T47D (cell line): ENCODE measurements at regions not wholly inside any gene's neighbourhood (a gene's known extent, or its start where the extent isn't known, plus 50 kb on each side); places are given as distances from the start of the nearest gene placed in this dataset.
"Not testable (repeated sequence)": the region's sequence is repeated elsewhere in the genome, so short reads cannot be mapped to it uniquely, and the experiment has no call there.

Source experiments
- DNase-seq, 2 experiments: peaks; one replicate each; pipeline versions ENCODE4 v3.0.0 to v3.0.0-alpha.2; 2011 to 2012; ENCODE audit warnings: low read depth in 1 of 2, low spot score in 1 of 2
- JUND ChIP-seq: IDR thresholded peaks from 2 replicates; pipeline ENCODE4 v1.6.1; 2012; ENCODE audit warnings: low read depth
- in situ Hi-C: cut with HindIII; loops from 2 replicates; pipeline ENCODE4 v1.10.0; 2016; ENCODE audit warnings: low sequenced_read_pairs, low pct_unique_long_range_greater_than_20kb

DNA sequence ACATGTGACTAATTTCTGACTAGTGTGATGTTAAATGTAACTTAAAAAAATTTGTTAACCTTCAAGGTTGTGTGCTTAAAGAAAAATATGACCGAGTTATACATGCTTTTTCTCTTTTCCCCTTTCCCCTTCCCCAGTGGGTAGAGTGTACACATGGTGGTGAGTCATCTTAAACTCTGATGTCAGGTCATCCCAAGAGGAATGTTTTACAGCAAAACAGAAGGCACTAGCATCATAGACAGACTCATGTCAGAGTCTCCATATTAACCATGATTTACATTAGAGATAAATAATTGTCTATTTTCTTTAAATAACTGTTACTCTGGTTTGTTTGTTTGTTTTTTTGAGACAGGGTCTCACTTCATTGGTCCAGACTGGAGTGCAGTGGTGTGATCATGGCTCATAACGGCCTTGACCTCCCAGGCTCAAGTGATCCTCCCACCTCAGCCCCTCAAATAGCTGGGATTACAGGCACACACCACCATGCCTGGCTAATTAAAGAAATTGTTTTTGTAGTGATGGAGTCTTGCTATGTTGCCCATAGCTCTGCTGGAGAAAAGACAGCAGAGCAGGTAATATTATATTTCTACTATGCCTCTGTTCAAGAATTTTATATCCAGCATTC lies 160.4 kb upstream of the PCDH9 start:
- no peak for TF ChIP-seq JUND
- in situ Hi-C loops: no loop called here
- DNase-seq: no peak

DNA sequence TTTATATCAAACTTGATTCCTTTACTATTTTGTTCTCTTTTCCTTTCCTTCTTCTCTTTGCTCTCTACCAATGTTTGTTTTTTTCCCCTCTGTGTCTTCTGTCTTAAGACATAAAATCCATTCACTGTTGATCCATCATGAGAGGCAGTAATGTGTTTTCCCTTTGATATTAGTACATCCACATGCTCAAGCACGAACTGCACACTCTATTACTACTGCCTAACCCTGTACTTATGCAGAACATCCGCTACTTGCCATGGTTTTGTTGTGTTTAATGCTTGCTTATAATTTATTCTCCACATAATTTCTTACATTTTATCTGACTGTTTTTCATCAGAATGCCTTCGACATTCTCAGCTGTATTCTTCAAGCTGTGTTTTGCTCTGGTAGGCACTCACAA lies 159.0 kb upstream of the PCDH9 start:
- DNase-seq: no peak
- in situ Hi-C loops: no loop called here
- no peak for TF ChIP-seq JUND

DNA sequence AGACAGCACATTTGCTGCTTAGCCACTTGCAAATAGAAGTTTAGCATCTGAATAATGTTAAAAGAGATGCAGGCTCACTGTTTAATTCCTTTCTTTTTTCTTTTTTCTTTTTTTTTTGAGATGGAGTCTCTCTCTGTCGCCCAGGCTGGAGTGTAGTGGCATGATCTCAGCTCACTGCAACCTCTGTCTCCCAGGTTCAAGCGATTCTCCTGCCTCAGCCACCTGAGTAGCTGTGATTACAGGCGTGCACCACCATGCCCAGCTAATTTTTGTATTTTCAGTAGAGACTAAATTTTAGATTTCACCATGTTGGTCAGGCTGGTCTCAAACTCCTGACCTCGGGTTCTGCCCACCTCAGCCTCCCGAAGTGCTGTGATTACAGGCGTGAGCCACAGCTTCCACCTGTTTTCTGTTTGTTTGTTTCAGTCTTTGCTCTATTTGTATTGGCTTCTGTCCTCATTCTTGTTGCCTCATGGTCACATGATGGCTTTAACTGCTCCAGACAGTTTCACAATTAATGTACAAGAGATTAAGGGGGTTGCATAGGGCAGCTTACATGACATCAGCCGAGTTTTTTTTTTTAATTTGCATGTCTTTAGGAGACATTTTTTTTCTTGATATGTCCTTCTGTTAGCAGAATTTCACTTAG lies 153.1 kb upstream of the PCDH9 start:
- peak; percentile 9 to 64 for DNase-seq
- in situ Hi-C loops: not testable (repeated sequence)

DNA sequence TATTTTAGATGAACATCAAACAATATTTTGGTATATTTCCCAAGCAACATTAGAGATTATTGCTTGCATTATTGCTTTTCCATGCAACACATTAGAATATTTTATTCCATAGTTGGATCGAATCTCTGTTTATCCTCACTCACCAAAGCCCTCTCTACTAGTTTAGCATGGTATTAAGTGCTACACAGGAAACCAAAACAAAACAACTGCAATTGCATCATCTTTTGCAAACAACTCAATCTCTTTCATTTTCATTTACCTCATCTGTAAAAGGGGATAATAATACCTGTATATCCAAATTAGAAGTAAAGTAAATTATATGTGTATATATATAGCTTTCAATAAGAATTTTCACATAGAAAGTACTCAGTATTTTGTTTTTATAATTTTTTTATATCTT lies 147.8 kb upstream of the PCDH9 start:
- no peak for TF ChIP-seq JUND
- in situ Hi-C loops: no loop called here
- no peak for DNase-seq

DNA sequence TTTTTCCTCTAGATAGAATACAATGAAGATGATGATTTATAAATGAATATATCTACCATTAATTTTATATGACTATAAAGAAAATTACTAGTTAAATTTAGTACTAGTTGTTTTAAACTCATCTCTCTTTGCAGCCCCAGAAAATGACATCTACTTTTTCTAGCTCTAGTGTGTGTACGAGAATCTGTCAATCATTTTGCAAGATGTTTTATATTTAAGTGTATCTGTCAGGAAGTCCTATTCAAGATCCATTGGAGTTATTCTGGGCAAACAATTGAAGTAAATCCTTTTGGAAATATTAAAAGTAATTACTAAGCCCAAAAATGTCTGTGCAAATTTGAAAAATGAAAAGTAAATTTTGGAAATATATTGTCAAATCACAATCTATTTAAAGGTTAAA lies 144.3 kb upstream of the PCDH9 start:
- no peak for TF ChIP-seq JUND
- in situ Hi-C loops: no loop called here
- no peak for DNase-seq

DNA sequence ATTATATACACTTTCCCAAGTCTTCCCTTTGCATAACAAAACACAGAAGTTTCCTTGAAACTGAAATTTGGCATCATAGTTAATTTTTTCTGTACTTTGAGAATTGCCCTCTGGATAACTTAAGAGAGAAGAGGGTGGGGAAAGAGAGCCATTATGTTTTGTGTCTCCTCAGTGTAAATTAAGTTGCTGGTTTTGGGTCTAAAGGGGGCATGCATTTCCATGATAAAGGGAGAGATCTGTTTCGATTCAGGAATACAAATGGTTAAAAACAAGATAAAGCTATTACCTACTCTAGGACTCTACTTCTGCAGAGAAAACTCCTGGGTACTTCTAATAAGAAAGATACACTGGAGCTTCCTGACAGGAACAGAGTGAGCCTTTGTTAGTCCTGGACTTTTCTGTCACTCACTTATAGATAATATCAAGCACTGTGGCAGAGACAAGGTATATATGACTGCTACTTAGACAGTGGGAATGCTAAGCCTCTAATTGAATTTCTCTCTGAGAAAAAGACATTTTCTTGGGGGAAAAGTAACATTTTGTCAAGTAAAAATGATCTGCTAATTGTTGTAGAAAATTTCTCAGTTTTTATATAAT lies 142.8 kb upstream of the PCDH9 start:
- in situ Hi-C loops: no loop called here
- no peak for TF ChIP-seq JUND
- no peak for DNase-seq

DNA sequence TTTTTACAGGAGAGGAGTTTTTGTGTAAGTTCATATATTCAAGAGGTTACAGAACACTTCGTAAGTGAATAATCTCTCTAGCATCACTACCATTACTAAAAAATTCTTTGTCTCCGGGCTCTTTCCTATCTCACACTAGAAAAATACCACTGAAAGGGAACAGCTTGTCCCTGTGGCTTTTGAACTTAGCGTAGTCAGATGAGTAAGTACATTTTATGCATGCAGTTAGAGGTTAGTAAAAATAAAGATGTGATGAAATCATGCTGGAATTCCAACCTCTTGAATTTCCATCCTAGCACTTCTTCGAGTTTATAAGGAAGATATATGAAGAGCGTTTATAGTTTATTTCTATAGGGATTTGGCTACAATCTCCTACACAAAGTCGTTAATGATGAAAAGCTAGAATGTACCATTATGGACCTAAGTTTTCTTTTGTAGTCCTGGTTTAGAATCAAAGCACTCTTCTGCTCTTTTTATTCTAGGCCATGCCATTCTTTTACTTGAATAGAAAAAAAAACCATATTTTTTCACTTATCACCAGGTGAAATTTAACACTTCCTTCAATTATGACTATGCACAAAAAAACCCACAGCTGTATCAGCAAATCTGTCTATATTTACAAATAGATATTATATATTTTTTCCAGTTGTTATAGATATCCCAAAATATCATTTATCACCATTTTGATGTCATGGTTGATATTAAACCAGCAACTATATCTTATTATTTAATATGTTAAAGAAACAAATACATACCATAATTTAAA lies 139.9 kb upstream of the PCDH9 start:
- no peak for DNase-seq
- in situ Hi-C loops: no loop called here
- no peak for TF ChIP-seq JUND

DNA sequence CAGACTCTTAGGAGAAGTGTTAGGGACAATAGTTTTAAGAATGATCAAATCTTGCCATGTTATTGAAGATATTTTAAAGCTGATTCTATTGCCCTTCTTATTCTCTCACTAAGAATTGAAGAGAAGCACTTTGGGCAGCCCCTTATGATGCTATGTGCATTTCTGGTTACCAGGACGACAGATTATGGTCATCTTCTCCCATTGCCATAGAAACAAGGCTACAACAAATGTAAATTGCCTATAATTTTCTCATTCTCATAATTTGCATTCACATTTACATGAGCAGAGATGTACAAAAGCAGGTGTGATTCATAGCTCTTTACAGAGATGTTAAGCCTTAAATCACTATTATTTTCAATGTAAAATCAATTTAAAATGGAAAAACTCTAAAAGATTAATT lies 137.3 kb upstream of the PCDH9 start:
- no peak for TF ChIP-seq JUND
- no peak for DNase-seq
- in situ Hi-C loops: no loop called here

DNA sequence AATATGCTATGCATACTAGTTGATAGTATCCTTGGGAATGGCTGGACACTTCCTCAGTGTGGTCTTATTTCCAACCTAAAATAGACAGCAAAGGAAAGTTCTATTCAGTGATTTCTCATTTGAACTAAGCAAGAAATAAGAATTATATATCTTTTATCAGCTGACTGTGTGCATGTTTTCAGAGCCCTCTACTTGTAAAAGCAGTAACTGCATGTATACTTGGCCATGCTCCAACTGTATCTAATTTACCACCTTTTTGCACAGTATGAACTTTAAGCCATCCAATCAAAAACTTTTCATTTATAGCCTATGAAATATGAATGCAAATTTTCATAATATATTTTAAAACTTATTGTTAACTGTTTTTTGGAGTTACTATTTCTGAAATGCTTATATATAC lies 136.4 kb upstream of the PCDH9 start:
- DNase-seq: peak in 1 of 2 experiments; percentile 20
- in situ Hi-C loops: no loop called here

DNA sequence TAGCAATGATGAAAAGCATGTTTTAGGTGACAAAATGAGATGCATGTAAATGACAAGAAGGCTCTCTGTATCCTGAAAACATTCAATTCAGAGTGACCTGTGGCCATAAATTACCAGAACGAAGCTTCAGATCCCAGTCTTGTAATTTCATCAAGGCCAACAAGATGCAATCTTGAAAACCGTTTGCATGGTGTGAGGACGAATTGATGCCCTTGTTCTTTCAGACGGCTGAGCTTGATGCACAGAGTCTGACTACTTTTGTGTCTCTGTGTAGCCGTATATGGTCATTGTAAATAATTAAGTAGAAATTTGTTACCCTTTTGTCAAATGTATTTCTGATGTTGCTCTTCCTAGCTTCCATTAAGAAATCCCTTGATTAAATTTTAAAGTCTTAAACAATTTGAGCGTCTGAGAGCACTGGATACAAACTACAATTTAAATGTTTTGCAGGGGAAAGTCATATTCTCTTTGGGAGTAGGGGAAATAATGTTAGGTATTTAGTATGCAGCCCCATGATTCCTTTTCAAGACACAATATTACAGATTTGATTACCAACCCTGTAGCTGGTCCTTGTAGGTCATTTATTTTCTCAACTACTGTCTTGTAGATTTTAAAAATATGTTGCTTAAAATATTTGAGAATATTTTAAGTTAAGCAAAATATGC lies 125.8 kb upstream of the PCDH9 start:
- TF ChIP-seq JUND: no peak
- DNase-seq: no peak
- in situ Hi-C loops: no loop called here

More for the DNA sequence above, 136.4 kb upstream of the PCDH9 start:
- no peak for TF ChIP-seq JUND

DNA sequence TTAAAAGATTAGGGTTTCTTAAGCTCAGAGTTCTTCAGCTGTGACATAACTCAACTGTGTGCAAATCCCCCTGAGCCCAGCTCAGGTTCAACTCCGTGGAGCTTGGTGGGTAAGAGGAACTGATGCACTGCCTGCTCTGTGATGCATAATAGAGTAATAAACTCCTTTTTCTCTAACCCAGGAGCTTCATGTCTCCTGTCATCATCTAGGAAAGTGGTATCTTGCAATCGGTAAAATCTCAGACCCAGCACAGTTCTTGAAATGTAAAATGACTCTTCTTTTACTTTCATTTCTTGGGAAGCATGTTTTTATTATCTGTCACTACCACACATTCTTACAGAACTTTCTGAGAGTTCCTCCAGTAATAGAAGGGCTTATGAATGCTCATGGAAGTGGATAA lies 123.8 kb upstream of the PCDH9 start:
- in situ Hi-C loops: no loop called here
- TF ChIP-seq JUND: no peak
- no peak for DNase-seq

DNA sequence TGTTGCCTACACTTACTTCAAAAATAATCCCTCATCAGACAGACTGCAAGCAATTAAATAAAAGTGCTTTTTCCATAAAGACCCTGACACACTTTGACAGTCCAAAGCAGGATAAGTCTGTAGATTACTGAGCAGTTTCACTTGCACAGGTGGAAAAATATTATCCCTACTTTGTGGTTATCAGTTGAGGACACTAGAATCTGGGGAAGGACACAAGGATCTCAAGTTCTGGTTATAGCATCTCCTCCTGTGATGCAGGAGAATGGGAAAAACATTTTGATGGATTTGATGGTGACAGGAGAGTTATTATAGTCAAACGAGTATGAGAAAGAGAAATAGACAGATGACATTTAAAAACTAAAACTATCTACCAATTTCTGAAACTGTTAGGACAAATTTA lies 122.9 kb upstream of the PCDH9 start:
- no peak for DNase-seq
- in situ Hi-C loops: no loop called here
- no peak for TF ChIP-seq JUND
